Body of pancreas (tissue), 4 donors: ENCODE measurements at regions not wholly inside any gene's neighbourhood (a gene's known extent, or its start where the extent isn't known, plus 50 kb on each side); places are given as distances from the start of the nearest gene placed in this dataset.

Source experiments
- POLR2A ChIP-seq, 3 donors: fragments of 450-650 bp; IDR thresholded peaks; one replicate each; pipeline ENCODE4 v1.6.1; 2016; ENCODE audit warnings: antibody characterized with exemption in 3 of 3, mild to moderate bottlenecking in 2 of 3
- TF ChIP-seq, protein P1 (sequence below), 7 experiments: fragments of 450-650 bp in 4 of 7; fragments of 200-600 bp in 3 of 7; sonication (generic) in 3 of 7; IDR thresholded peaks; one replicate each; pipeline ENCODE4 v1.5.1; 2016 to 2019; ENCODE audit warnings: antibody characterized with exemption in 7 of 7

DNA sequence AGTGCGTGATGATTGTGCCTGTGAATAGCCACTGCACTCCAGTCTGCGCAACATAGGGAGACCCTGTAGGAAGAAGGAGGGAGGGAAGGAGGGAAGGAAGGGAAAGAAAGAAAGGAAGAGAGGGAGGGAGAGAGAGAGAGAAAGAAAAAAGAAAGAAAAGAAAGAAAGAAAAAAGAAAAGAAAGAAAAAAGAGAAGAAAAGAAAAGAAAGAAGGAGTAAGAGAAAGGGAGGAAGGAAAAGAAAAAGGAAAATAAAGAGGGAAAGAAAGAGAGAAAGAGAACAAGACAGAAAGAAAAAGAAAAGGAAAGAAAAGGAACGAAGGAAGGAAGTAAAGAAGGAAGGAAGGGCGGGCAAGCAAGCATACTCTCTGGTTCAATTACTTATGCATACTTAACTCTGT is 112.9 kb upstream of the ANK3 start:
- TF ChIP-seq, protein P1, sequence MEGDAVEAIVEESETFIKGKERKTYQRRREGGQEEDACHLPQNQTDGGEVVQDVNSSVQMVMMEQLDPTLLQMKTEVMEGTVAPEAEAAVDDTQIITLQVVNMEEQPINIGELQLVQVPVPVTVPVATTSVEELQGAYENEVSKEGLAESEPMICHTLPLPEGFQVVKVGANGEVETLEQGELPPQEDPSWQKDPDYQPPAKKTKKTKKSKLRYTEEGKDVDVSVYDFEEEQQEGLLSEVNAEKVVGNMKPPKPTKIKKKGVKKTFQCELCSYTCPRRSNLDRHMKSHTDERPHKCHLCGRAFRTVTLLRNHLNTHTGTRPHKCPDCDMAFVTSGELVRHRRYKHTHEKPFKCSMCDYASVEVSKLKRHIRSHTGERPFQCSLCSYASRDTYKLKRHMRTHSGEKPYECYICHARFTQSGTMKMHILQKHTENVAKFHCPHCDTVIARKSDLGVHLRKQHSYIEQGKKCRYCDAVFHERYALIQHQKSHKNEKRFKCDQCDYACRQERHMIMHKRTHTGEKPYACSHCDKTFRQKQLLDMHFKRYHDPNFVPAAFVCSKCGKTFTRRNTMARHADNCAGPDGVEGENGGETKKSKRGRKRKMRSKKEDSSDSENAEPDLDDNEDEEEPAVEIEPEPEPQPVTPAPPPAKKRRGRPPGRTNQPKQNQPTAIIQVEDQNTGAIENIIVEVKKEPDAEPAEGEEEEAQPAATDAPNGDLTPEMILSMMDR (IDR thresholded peaks at IDR 0.05), result no peak
- TF ChIP-seq POLR2A (IDR thresholded peaks at IDR 0.05), result no peak
